ENCODE measurements at regions not wholly inside any gene's neighbourhood (a gene's known extent, or its start where the extent isn't known, plus 50 kb on each side); places are given as distances from the start of the nearest gene placed in this dataset.

- no peaks in the 10 kb centered on the region for H3K9me3 ChIP-seq (ENCODE audit: low read length)
- no peak overlapping the region for H3K4me2 ChIP-seq (ENCODE audit: low read length)
- CTCF ChIA-PET (ENCODE audit: unreplicated experiment): no interaction called here
- no peaks in the 10 kb centered on the region for H3K79me2 ChIP-seq (ENCODE audit: insufficient read depth, low read depth, low read length)
- no TSS peak for BruUV-seq (replicated peaks)
- no peaks in the 10 kb centered on the region for H3K9me2 ChIP-seq (ENCODE audit: insufficient read depth, low read length)
- H3K4me1 ChIP-seq (ENCODE audit: insufficient read depth, low read length, poor library complexity, severe bottlenecking): peaks cover 15% of the 10 kb centered on the region
- no peaks in the 10 kb centered on the region for H3K36me3 ChIP-seq (ENCODE audit: insufficient read depth, low read length)
- POLR2A ChIA-PET: interaction anchor here (1.1 kb wide), 1 partner anchor 24 kb away, joined by 5 read pairs; no protein-coding TSS in a partner anchor
- H3K4me3 ChIP-seq (ENCODE audit: low read depth, low read length, poor library complexity, severe bottlenecking): no peak overlapping the region
- no peak for DNase-seq (ENCODE audit: low spot score)
- no peaks in the 10 kb centered on the region for H4K20me1 ChIP-seq (ENCODE audit: insufficient read depth, low read length)
- no peak overlapping the region for H3K27ac ChIP-seq (ENCODE audit: low read depth, low read length, poor library complexity, severe bottlenecking)
- H2AFZ ChIP-seq (ENCODE audit: low read length): no peak overlapping the region
- intact Hi-C loops (cut with micrococcal nuclease; ENCODE audit: unreplicated experiment): no loop called here
- TF ChIP-seq EZH2phosphoT487 (IDR thresholded peaks at IDR 0.05; ENCODE audit: borderline replicate concordance, low read depth, low read length) (no peak), CTCF (conservative IDR thresholded peaks at IDR 0.05; ENCODE audit: low read length) (no peak)
These were observed 53.1 kb upstream of the ATF7IP2 start for GRCh38 chr16:10332775-10333174.

GRCh38 chr16:10333321-10334032, 52.4 kb upstream of the ATF7IP2 start:
- no peak overlapping the region for H3K4me3 ChIP-seq (ENCODE audit: low read depth, low read length, poor library complexity, severe bottlenecking)
- H3K9me3 ChIP-seq (ENCODE audit: low read length): no peaks in the 10 kb centered on the region
- intact Hi-C loops (cut with micrococcal nuclease; ENCODE audit: unreplicated experiment): no loop called here
- no peak overlapping the region for H3K27ac ChIP-seq (ENCODE audit: low read depth, low read length, poor library complexity, severe bottlenecking)
- TF ChIP-seq EZH2phosphoT487 (IDR thresholded peaks at IDR 0.05; ENCODE audit: borderline replicate concordance, low read depth, low read length) (no peak), CTCF (conservative IDR thresholded peaks at IDR 0.05; ENCODE audit: low read length) (no peak)
- peaks cover 15% of the 10 kb centered on the region for H3K4me1 ChIP-seq (ENCODE audit: insufficient read depth, low read length, poor library complexity, severe bottlenecking)
- no peak for DNase-seq (ENCODE audit: low spot score)
- POLR2A ChIA-PET: interaction anchor here (1.1 kb wide), 1 partner anchor 25 kb away, joined by 5 read pairs; no protein-coding TSS in a partner anchor
- no peaks in the 10 kb centered on the region for H3K9me2 ChIP-seq (ENCODE audit: insufficient read depth, low read length)
- BruUV-seq (replicated peaks): no TSS peak
- no peak overlapping the region for H2AFZ ChIP-seq (ENCODE audit: low read length)
- H3K79me2 ChIP-seq (ENCODE audit: insufficient read depth, low read depth, low read length): no peaks in the 10 kb centered on the region
- H3K4me2 ChIP-seq (ENCODE audit: low read length): no peak overlapping the region
- CTCF ChIA-PET (ENCODE audit: unreplicated experiment): no interaction called here
- H3K36me3 ChIP-seq (ENCODE audit: insufficient read depth, low read length): no peaks in the 10 kb centered on the region
- H4K20me1 ChIP-seq (ENCODE audit: insufficient read depth, low read length): no peaks in the 10 kb centered on the region

DNA sequence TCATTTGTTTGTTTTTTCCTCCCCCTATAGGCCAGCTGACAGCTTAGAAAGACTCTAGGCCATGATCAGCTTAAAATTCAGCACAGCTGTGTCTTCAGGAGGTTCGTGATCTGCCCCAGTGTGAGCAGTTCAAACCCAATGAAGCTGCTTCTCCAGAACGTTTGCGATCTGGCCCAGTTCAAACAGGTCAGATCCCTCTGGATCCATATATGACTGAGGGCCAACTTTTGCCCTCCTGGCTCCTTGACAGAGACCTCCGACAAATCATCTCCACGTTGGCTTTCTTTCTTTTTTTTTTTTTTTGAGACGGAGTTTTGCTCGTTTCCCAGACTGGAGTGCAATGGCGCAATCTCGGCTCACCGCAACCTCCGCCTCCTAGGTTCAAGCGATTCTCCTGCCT, 50.2 kb upstream of the ATF7IP2 start:
- no peak for TF ChIP-seq CTCF (conservative IDR thresholded peaks at IDR 0.05; ENCODE audit: low read length)
- TF ChIP-seq EZH2phosphoT487 (IDR thresholded peaks at IDR 0.05; ENCODE audit: borderline replicate concordance, low read depth, low read length): no peak
- Histone ChIP-seq H3K9me2 (ENCODE audit: insufficient read depth, low read length) (no peaks in the 10 kb centered on the region), H3K4me3 (ENCODE audit: low read depth, low read length, poor library complexity, severe bottlenecking) (no peak overlapping the region), H3K4me2 (ENCODE audit: low read length) (no peak overlapping the region), H3K79me2 (ENCODE audit: insufficient read depth, low read depth, low read length) (no peaks in the 10 kb centered on the region), H3K9me3 (ENCODE audit: low read length) (peaks cover 14% of the 10 kb centered on the region), H2AFZ (ENCODE audit: low read length) (no peak overlapping the region), H3K36me3 (ENCODE audit: insufficient read depth, low read length) (no peaks in the 10 kb centered on the region), H4K20me1 (ENCODE audit: insufficient read depth, low read length) (no peaks in the 10 kb centered on the region), H3K4me1 (ENCODE audit: insufficient read depth, low read length, poor library complexity, severe bottlenecking) (no peaks in the 10 kb centered on the region), H3K27ac (ENCODE audit: low read depth, low read length, poor library complexity, severe bottlenecking) (no peak overlapping the region)
- ChIA-PET CTCF (ENCODE audit: unreplicated experiment) (no interaction called here), POLR2A (no interaction called here)
- intact Hi-C loops (cut with micrococcal nuclease; ENCODE audit: unreplicated experiment): no loop called here
- BruUV-seq (replicated peaks): no TSS peak
- no peak for DNase-seq (ENCODE audit: low spot score)

Data from OCI-LY7 (cell line).